ENCODE measurements at regions not wholly inside any gene's neighbourhood (a gene's known extent, or its start where the extent isn't known, plus 50 kb on each side); places are given as distances from the start of the nearest gene placed in this dataset.
"Not testable (repeated sequence)": the region's sequence is repeated elsewhere in the genome, so short reads cannot be mapped to it uniquely, and the experiment has no call there.

GRCh38 chr21:6545288-6545687, 3976.1 kb upstream of the TPTE start:
- TF ChIP-seq, protein P1, sequence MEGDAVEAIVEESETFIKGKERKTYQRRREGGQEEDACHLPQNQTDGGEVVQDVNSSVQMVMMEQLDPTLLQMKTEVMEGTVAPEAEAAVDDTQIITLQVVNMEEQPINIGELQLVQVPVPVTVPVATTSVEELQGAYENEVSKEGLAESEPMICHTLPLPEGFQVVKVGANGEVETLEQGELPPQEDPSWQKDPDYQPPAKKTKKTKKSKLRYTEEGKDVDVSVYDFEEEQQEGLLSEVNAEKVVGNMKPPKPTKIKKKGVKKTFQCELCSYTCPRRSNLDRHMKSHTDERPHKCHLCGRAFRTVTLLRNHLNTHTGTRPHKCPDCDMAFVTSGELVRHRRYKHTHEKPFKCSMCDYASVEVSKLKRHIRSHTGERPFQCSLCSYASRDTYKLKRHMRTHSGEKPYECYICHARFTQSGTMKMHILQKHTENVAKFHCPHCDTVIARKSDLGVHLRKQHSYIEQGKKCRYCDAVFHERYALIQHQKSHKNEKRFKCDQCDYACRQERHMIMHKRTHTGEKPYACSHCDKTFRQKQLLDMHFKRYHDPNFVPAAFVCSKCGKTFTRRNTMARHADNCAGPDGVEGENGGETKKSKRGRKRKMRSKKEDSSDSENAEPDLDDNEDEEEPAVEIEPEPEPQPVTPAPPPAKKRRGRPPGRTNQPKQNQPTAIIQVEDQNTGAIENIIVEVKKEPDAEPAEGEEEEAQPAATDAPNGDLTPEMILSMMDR (IDR thresholded peaks at IDR 0.05) = not testable (repeated sequence)
- TF ChIP-seq POLR2AphosphoS5 (IDR thresholded peaks at IDR 0.05; ENCODE audit: insufficient read depth in 1 of 2, low read depth in 1 of 2) = not testable (repeated sequence)

Data from vagina (tissue), 2 donors.